HG03354 (cell line): ENCODE measurements at regions not wholly inside any gene's neighbourhood (a gene's known extent, or its start where the extent isn't known, plus 50 kb on each side); places are given as distances from the start of the nearest gene placed in this dataset.
"Not testable (repeated sequence)": the region's sequence is repeated elsewhere in the genome, so short reads cannot be mapped to it uniquely, and the experiment has no call there.

Experiments used
- ATAC-seq: cut with Tn5 transposase; IDR thresholded peaks from one replicate; pipeline ENCODE4 v1.9.1; 2021; ENCODE audit warnings: mild to moderate bottlenecking; ENCODE audit not compliant: unreplicated experiment, poor library complexity, severe bottlenecking

DNA sequence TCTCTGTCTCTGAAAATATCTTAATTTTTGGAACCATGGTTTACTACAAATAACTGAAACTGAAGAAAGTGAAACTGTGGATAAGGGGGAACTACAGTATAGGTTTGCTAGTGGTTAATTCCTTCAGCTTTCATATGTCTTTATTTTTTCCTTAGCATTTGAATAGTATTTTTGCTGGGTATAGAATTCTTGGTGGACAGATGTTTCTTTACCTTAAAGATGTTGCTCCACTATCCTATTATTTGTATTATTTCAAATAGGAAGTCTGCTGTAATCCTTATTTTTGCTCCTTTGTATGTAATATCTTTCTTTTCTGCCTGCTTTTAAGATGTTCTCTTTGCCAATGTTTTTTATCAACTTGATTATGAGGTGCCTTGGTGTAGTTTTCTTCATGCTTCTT is 152.9 kb upstream of the ISL1 start:
- ATAC-seq = no peak

DNA sequence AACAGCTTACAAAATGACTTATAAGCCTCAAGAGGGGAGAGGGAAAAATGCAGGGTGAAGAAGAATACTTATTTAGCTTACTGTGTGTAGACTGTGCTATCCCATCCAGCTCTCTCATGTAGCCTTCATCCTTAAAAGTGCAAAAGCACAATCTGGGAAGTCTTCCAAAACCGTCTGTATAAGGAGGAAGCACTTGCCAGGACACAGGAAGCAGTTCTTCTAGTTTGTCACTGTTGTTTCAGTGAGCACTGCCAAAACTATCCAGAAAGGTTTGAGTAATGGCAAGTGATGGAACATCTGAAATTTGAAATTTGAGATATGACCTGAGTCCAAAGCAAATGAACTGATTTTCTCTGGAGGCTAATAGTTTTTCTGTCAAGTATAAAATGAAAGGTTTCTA is 140.8 kb upstream of the ISL1 start:
- ATAC-seq = no peak

- not testable (repeated sequence) for ATAC-seq
These were observed 132.3 kb upstream of the ISL1 start for GRCh38 chr5:51250957-51251356.

DNA sequence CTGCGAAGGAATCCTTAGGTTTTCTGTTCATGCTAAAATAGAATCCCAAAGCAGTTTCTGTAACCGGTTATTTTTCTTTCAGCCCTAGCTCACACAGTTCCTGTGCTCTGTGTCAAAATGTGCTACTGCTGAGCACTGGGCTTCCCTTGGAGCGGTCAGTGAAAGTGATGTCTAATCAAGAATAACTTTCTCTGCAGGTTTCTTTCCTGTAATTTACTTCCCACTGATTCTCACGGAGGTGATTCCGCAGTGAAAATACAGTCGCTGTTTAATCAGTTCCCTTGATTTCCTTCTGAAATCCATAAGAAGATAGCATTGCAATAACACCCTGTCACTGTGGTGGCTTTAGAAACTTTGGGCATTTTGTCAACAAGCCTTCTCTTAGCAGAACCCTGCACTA is 112.0 kb upstream of the ISL1 start:
- ATAC-seq = no peak

GRCh38 chr5:51273021-51273420 is 110.2 kb upstream of the ISL1 start:
- no peak for ATAC-seq

DNA sequence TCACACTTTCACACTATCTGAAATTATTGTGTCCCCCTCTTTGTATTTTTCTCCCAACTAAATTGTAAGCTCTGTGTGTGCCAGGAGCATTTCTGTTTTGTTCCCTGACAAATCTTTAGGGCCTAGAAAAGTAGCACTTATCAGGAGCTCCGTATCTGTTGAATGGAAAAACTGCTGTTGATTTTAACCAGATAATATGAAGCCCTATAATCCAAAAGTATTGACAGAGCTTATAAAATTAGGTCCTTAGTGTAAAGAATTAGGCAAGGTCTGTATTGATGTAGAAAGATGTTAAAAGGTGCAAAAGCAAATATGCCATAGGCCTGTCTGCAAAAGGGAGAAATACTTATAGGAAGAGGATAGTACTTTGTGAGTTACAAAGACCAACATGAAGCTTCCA is 109.4 kb upstream of the ISL1 start:
- no peak for ATAC-seq

DNA sequence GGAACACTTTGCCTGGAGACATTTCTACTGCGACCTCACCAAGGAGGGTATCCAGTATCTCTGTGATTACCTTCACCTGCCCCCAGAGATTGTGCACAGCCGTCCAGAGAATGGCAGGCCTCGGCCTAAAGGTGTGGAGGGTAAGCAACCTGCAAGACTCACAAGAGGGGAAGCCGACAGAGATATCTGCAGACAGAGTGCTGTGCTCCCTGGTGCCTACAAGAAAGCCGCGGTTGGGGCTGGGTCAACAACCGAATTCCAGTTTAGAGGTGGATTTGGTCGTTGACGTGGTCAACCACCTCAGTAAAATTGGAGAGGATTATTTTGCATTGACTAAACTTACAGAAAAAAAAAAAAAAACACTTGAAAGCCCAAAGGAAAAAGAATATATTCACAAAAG is 107.8 kb upstream of the ISL1 start:
- ATAC-seq = no peak

- no peak for ATAC-seq
These were observed 107.0 kb upstream of the ISL1 start for GRCh38 chr5:51276250-51276649.

DNA sequence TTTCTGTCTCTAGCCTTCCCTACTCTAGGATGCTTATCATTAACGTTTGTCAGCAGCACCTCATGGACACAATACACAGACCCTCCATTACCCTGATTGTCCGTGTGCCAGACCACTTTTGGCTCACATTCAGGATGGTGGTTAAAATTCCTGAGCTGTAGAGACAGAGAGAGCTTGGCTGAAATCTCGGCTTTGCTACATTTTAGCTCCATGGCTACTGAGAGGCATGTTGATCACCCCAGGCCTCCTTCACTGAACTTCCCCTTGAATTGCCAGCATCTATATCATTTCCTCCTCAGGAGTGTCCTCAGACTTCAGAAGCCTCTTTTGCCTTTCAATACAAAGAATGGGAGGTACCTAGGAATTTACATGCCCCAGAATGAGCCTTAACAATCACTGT is 104.7 kb upstream of the ISL1 start:
- ATAC-seq = no peak

- ATAC-seq = no peak
These were observed 103.1 kb upstream of the ISL1 start for GRCh38 chr5:51279983-51280706.

GRCh38 chr5:51286046-51286445 is 97.2 kb upstream of the ISL1 start:
- ATAC-seq = no peak

GRCh38 chr5:51302343-51302742 is 80.9 kb upstream of the ISL1 start:
- no peak for ATAC-seq

- ATAC-seq = no peak
These were observed 56.4 kb upstream of the ISL1 start for GRCh38 chr5:51326844-51327243.
